T-helper 9 cell (primary cell): ENCODE measurements at regions not wholly inside any gene's neighbourhood (a gene's known extent, or its start where the extent isn't known, plus 50 kb on each side); places are given as distances from the start of the nearest gene placed in this dataset.
"Not testable (repeated sequence)": the region's sequence is repeated elsewhere in the genome, so short reads cannot be mapped to it uniquely, and the experiment has no call there.

Experiments
- DNase-seq: peaks from one replicate; pipeline ENCODE4 v3.0.0-alpha.2; 2020

DNA sequence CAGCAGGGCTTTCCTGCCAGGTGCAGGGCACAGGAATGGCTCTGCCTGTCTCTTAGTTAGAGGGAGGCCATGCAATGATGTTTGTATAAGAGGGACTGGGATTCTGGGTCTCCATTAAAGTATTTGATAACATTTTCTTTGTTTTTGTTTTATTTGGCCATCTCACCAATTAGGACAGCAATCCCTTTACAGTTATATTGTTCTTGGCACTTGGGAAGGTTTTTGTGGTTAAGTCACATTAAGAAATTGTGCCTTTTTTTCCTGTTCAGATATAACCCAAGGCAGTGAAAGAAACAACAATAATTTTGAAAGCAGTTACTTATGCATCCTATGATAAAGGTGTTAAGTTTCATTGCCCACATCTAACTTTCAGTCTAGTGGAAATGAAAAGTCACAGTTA is 237.4 kb upstream of the PRSS58 start:
- DNase-seq: not testable (repeated sequence)

DNA sequence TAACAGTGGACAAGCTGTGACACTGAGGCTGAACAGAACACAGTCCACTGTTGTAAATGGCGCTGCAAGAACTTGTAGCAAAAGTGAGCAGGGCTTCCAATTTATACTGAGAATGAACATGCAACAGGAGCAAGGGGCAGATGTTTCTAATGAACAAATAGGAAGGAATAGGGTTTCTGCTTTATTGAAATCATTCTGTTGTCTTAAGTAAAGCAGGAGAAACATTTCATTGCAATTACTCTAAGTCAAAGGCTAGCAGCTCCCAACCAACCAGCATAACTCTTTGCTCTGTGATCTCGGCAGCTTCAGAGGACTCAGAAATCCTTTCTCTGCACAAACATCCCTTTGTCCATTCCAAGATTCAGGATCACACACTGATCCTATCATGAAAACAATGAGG is 236.2 kb upstream of the PRSS58 start:
- no peak for DNase-seq

DNA sequence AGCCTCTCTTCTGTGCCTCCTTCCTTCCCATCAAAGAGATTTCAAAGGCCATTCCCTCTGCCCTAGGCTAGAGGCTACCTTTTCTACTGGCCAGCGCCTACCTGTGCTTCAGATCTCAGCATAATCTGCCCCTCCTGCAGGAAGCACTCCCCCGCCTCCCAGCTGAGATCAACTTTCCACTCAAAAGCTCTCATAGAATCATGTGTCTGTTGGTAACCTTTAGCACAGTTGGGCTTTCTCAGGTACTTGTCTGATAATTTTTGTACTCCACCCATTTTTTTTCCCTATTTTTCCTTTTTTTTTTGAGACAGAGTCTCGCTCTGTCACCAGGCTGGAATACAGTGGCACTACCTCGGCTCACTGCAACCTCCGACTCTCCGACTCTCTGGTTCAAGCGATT is 231.0 kb upstream of the PRSS58 start:
- DNase-seq: no peak

DNA sequence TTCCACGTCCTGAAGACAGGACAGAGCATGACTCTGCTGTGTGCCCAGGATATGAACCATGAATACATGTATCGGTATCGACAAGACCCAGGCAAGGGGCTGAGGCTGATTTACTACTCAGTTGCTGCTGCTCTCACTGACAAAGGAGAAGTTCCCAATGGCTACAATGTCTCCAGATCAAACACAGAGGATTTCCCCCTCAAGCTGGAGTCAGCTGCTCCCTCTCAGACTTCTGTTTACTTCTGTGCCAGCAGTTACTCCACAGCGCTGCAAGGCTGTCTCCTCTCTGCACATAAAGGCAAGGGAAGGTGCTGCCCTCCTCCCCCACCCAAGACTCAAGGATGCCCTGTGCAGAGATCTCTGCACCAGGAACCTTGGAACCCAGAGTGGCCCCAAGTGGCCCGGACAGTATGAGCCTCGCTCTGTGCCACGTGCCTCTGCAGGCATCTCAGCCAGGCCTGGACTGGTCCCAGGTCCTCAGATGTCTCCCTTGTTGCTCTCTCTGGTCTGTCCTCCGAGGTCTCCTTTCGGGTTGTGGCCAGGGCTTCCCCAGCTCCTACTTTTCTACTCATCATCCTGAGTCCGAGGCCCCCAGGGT is 230.3 kb upstream of the PRSS58 start:
- DNase-seq: no peak

DNA sequence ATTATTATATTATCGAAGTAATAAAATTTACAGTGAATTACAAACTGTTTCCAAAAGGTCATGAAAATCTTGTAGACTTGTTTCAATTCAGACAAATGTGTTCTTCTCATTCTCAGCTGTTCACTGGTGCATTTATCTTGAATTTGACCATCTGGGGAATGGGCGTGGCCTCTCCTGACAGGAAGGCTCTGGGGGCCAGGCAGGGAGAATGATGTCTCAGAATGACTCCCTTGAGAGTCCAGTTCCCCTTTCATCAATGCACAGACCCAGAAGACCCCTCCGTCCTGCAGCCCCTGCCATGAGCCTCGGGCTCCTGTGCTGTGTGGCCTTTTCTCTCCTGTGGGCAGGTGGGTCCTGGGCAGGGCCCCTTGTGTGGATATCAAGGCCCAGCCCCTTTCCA is 229.7 kb upstream of the PRSS58 start:
- DNase-seq: not testable (repeated sequence)

DNA sequence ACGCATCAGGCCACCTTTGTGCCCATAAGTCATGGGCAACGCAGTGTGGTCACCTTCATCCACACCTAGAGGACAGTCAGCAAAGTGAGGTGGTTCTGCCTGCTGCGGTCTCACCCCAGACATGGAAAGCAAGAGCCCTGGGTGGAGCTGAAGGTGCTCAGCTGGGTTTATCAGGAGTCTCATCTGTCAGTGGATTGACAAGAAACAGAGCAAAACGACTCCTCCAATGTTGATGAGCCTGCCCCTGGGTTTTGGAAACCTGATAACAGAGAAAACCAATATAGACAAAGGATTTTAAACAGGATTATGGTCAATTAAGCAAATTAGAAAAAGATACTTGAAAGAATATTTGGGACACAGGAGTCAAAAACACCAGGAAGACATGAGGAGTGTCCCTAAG is 229.3 kb upstream of the PRSS58 start:
- no peak for DNase-seq

DNA sequence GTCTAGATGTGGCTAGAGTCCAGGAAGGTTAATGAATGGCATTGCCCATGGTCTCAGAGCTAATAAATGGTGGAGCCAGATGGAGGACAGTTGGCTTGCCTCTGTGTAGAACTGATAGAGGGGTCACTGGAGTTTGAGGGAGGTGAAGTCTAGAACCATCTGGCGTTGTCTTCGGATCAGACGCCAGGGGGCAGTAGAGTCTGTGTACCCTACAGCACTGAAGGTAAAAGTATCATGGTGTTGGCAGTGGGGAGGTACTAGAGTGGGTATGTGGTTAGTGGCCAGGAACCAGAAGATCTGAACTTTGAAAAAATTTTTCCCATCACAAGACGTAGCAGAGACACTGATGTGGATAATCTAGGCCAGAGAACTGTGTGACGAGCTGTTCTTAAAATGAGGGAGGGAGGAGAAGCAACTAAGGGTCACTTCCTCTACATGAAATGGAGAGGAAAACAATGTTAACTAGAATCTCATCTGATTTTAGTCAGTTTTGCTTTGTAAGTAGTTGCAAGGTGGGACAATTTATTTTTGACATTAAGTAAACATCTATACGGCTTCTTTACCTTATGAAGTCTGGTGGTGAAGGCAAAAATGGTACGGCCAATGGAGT is 227.9 kb upstream of the PRSS58 start:
- DNase-seq: no peak

DNA sequence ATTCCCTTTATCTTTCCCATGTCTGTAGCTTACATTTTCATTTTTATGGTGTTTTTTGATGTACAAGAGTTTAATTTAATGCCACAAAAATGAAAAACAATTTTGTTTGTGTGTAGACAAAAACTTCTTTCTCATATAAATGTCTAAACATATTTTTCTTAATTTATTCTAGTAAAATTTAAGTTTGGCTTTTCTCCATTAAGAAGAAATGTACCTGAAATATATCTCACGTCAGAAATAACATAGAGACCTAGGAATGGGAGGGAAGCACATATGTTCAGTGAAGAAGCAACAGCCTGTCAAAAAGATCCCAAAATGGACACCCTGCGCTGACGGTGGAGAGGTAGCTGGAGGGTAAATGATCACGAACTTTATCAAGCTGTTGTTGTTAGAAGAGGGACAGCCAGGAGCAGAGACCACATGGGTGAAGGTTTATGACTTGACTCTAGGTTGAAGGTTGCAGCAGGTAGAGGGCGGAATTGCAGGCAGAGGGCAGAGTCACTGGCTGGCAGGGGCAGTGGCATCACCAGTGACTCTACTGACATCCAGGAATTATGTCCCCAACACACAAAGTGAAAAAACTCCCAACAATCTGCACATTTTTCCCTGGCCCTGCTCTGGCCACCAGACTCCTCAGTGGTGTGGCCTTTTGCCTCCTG is 225.9 kb upstream of the PRSS58 start:
- no peak for DNase-seq

DNA sequence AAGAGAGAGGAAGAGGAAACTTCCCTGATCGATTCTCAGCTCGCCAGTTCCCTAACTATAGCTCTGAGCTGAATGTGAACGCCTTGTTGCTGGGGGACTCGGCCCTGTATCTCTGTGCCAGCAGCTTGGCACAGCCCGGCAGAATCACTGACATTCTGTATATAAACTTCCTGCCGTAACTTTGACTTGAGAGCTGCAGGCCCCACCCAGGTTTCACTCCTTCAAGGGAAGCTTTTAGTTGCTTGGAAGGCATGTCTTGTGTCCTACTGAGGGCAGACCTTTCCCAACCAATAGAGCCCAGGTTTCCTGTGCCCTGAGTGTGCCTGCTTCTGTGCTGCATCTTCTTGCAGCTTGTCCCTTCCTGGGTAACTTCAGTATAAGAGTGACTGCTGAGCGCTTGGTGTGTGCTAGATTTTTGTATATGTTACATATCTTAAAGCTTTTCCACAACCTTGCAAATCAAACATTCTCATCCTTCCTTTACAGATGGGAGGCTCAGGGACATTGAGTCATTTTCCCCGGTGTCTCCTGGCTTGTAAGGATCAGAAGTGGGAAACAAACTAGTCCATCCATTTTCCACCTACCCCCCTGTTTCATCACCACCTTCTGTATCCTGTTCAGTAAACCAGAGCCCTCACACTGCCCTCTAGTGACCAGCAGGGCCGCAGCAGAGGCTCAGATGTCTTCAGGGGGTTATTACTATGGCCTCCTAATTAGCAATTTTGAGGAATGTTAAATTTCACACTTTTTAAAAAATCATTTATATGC is 225.2 kb upstream of the PRSS58 start:
- DNase-seq: peak; percentile 38

DNA sequence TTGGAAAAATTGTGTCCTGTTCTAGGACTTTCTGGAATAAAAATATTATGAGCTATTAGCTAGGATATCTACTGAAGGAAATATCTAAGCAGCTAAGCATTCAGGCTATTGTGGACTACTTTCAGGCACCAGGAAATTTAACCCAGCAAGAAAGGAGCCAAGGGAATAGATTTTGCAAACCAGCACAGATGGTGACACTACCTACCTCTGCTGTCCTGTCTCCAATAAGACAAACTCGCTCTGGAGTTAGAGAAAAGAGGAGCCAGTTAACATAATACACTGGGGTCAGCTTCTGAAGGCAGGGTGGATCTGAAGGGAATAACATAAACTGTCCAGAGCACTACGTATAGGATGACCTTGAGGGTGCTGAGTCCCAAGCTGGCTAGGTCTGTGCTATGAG is 223.7 kb upstream of the PRSS58 start:
- DNase-seq: no peak

DNA sequence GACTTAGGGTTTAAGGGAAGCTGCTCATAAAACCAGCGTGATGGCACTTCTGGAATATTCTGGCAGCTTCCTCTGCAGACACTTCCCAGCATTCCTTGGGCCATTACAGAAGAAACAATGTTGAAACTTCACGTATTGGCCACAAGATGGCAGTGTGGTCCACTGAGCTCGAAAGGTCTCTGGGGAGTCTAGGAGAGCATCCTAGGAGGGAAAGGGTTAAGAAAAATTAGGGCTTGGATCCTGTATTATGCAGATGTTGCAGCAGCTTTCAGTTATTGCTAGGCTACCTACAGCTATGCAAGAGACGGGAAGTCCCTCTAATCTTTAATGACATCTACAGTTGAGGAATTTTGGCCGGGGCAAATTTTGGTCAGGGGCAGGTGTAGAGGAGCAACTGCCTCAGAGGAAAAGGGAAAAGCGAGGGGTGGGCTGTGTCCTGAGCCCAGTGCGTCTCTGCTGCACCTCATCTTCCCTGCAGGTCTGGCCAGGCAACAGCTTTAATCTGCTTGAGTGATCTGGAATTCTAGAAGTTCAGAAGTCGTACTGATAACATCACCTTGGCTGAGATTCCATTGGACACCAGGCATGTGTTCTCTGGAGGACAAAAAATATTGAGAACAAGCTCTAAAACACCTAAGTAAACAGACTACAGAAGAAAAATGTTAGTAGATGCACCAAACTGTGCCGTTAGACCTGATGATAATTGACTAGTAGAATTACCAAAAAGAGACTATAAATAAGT is 220.8 kb upstream of the PRSS58 start:
- DNase-seq: no peak

DNA sequence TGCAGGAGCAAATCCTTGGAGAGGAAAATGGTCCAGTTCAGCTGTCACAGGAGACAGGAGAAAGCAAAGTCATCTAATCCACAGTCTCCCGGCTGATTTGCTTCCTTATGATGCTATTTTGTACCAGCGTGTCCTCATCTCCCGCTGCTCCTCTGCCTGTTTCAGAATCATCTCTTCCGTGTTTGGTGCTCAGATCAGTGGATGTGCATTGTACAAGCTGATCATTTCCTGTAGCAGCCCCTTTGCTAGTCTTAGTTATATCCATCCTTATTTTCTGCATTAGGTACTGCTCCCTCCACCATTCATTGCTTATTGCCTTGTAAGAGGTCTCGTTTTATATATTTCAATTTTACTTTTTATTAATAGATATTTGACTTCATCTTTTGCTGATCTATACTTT is 219.9 kb upstream of the PRSS58 start:
- not testable (repeated sequence) for DNase-seq

DNA sequence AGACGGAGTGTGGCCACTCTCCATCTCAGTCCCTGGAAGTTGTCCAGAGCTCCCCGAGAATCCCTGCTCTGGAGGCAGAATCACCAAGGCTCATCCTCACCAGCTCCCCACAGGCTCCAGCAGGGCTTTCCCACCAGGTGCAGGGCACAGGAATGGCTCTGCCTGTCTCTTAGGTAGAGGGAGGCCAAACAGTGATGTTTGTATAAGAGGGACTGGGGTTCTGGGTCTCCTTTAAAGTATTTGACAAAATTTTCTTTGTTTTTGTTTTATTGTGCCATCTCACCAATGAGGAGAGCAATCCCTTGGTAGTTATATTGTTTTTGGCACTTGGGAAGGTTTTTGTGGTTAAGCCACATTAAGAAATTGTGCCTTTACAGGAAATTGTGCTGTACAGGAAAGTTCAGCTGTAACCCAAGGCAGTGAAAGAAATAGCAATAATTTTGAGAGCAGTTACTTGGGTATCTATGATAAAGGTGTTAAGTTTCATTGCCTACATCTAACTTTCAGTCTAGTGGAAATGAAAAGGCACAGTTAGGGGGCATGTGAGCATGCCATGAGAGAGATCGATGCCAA is 219.3 kb upstream of the PRSS58 start:
- DNase-seq: no peak

DNA sequence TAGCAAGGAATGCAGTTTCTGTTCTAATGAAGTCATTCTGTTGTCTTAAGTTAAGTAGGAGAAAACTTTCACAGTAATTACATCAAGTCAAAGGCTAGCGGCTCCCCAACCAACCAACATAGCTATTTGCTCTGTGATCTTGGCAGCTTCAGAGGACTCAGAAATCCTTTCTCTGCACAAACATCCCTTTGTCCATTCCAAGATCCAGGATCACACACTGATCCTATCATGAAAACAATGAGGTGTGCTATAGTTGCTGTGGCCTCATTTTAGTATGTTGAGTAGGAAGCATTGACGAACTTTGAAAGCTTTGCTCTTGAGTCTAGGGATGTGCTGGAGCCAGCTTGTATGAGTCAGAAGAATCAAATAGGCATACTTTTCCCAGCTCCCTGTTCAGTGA is 218.2 kb upstream of the PRSS58 start:
- no peak for DNase-seq

DNA sequence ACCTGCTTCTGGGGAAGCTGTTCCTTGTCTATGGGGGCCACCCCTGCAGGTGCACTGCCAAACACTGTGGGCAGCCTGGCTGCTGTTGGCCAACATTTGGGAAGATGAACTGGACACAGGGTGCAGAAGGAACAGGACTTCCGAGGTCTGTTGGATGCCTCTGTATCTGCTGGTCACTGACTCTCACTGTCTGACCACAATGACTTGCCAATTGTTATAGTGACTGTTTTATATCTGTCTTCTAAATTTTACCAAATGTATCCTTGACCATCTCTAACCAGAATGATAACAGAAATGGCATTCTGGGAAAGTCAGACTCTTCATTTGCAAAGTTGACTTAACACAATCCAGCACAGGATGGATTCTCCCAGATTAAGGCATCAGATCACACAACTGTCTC is 214.0 kb upstream of the PRSS58 start:
- DNase-seq: no peak

DNA sequence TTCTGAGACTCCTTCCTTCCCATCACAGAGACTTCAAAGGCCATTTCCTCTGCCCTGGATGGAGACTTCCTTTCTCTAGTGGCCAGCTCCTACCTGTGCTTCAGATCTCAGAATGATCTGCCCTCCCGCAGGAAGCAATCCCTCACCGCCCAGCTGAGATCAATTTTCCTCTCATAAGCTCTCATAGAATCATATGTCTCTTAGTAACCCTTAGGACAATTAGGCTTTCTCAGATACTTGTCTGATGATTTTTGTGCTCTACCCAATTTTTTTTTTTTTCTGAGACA is 212.6 kb upstream of the PRSS58 start:
- DNase-seq: no peak

DNA sequence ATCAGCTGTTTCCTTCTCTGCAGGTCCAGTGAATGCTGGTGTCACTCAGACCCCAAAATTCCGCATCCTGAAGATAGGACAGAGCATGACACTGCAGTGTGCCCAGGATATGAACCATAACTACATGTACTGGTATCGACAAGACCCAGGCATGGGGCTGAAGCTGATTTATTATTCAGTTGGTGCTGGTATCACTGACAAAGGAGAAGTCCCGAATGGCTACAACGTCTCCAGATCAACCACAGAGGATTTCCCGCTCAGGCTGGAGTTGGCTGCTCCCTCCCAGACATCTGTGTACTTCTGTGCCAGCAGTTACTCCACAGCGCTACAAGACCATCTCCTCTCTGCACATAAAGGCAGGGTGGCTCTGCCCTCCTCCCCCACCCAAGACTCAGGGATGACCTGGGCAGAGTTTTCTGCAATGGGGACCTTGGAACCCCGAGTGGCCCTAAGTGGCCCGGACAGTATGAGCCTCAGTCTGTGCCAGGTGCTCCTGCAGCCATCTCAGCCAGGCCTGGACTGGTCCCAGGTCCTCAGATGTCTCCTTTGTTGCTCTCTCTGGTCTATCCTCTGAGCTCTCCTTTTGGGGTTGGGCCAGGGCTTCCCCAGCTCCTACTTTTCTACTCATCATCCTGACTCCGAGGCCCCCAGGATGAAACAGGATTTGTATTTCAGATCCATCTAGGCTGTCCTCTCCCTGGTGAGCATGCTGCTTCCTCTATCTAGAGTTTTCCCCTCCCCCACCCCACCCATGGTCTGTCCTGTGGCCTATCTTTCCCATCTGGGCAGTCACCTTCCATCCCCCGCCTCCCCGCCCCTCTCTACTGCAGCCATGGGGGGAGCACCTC is 212.1 kb upstream of the PRSS58 start:
- no peak for DNase-seq

DNA sequence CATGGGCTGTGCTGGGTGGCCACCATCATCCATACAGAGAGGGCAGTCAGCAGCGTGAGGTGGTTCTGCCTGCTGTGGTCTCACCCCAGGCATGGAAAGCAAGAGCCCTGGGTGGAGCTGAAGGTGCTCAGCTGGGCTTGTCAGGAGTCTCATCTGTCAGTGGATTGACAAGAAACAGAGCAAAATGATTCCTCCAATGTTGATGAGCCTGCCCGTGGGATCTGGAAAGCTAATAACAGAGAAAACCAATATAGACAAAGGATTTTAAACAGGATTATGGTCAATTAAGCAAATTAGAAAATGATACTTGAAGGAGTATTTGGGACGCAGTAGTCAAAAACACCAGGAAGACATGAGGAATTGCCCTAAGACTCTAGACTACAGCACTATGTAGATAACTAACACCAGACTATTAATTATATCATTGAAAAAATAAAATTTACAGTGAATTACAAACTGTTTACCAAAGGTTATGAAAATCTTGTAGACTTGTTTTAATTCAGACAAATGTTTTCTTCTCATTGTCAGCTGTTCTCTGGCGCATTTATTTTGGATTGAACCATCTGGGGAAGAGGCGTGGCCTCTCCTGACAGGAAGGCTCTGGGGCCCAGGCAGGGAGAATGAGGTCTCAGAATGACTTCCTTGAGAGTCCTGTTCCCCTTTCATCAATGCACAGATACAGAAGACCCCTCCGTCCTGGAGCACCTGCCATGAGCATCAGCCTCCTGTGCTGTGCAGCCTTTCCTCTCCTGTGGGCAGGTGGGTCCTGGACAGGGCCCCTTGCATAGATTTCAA is 211.2 kb upstream of the PRSS58 start:
- DNase-seq: no peak

DNA sequence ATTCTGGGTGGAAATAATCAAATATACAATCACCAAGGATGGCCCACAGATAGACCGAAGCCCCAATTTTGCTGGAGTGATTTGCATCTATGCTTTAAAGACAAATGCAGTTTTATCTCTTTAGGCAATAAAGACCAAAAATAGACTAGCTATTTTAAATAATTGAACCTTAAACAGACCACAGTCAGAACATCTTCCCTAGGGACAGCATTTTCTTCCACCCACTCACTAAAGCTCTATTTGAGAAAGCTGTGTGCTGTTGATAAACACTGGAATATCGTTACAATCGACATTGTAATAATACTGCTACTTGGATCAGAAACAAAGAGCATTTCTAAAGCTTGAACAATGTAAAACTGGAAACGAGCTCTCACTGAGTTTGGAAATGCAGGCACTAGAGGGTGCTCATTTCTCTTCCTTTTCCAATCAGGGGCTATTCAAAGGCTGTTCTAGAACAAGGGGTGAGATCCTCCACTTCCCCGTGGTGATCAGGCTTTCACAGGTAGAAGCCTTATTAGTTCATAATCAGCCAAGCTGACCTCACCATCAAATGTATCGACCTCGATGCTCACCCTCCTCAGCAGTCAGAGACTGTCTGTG is 209.3 kb upstream of the PRSS58 start:
- not testable (repeated sequence) for DNase-seq

DNA sequence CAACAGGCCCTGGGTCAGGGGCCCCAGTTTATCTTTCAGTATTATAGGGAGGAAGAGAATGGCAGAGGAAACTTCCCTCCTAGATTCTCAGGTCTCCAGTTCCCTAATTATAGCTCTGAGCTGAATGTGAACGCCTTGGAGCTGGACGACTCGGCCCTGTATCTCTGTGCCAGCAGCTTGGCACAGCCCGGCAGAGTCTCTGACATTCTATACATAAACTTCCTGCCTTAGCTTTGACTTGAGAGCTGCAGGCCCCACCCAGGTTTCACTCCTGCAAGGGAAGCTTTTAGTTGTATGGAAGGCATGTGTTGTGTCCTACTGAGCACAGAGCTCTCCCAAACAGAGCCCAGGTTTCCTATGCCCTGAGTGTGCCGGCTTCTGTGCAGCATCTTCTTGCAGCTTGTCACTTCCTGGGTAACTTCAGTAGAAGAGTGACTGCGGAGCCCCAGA is 205.6 kb upstream of the PRSS58 start:
- DNase-seq: no peak

DNA sequence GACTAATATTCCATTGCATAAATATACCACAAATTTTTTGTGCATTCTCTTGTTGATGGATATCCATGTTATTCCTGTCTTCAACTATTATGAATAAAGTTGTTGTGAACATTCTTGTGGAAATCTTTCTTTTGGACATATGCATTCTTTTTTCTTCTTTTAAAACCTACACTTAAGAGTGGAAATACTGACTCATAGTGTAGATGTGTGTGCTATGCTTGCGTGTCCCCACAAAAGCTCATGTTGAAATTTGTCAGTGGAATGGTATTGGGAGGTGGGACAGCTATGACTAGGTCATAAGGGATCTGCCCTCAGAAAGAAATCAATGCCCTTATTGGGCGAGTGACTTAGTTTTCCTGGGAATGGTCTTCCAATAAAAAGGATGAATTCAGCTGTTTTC is 203.6 kb upstream of the PRSS58 start:
- no peak for DNase-seq
